K562 (cell line): ENCODE measurements at regions not wholly inside any gene's neighbourhood (a gene's known extent, or its start where the extent isn't known, plus 50 kb on each side); places are given as distances from the start of the nearest gene placed in this dataset.

Experiments used
- ATAC-seq: fragments of 200-7000 bp; cut with Tn5 transposase; 3 replicates; pipeline ENCODE4 v1.9.1; 2020; ENCODE audit warnings: moderate library complexity
- BruUV-seq: library from RNA; stranded (reverse); fragments of 400-500 nt; replicated peaks from 2 replicates; lab custom pipeline; 2021; lab: Mats Ljungman, UMichigan
- CTCF ChIA-PET: fragments of 300-600 bp; formaldehyde crosslinking; extraction: SDS; loops from one replicate; lab custom pipeline; 2021; ENCODE audit warnings: low intra/inter-chr PET ratio; lab: Yijun Ruan, JAX
- POLR2A ChIA-PET: fragments of 300-600, 350-650 bp; sonication (Branson Sonifier 250); formaldehyde crosslinking; extraction: SDS; loops from one replicate; lab custom pipeline; 2021; ENCODE audit warnings: antibody characterized with exemption, inconsistent platforms; lab: Yijun Ruan, JAX
- DNase-seq, 4 experiments: peaks; one replicate each; pipeline versions ENCODE4 v3.0.0 to v3.0.0-alpha.2; 2011 to 2018; ENCODE audit warnings: low spot score in 3 of 4, mixed read lengths in 3 of 4; ENCODE audit errors: extremely low read depth in 1 of 4
- FAIRE-seq: peaks from 2 replicates; lab custom pipeline; 2011; peaks lifted over from hg19 to GRCh38; lab: Jason Lieb, UNC
- H2AFZ ChIP-seq: 2 replicates; pipeline ENCODE4 v1.6.0; 2011; ENCODE audit warnings: low read depth, low read length, control low read depth, inconsistent platforms
- H3K27ac ChIP-seq: fragments of 200-600 bp; 3 replicates; pipeline ENCODE4 v1.8.0; 2011; ENCODE audit warnings: low read depth, mild to moderate bottlenecking, control low read depth, inconsistent platforms, low read length, moderate library complexity, mixed read lengths; ENCODE audit errors: extremely low read depth
- H3K27me3 ChIP-seq, 2 experiments: fragments of 300-600 bp in 1 of 2; 2 replicates in 1 of 2; 3 replicates in 1 of 2; pipeline versions ENCODE4 v1.6.0 to v1.8.0; 2011; ENCODE audit warnings: inconsistent platforms in 2 of 2, low read length in 2 of 2, mild to moderate bottlenecking in 1 of 2, mixed read lengths in 1 of 2, moderate library complexity in 1 of 2; ENCODE audit not compliant: control insufficient read depth in 2 of 2, insufficient read depth in 2 of 2
- H3K36me3 ChIP-seq: fragments of 300-600 bp; 3 replicates; pipeline ENCODE4 v1.8.0; 2011; ENCODE audit warnings: mild to moderate bottlenecking, low read length, inconsistent platforms; ENCODE audit not compliant: control insufficient read depth, insufficient read depth
- H3K4me1 ChIP-seq, 2 experiments: fragments of 200-600 bp in 1 of 2; replicated peaks in 1 of 2; 2 replicates in 1 of 2; 3 replicates in 1 of 2; pipeline versions ENCODE4 v1.5.1 to v1.8.0; 2011; ENCODE audit warnings: inconsistent platforms in 2 of 2, low read length in 2 of 2, mild to moderate bottlenecking in 1 of 2, mixed read lengths in 1 of 2, moderate library complexity in 1 of 2; ENCODE audit not compliant: control insufficient read depth in 2 of 2, insufficient read depth in 2 of 2
- H3K4me2 ChIP-seq: 2 replicates; pipeline ENCODE4 v1.6.1; 2011; ENCODE audit warnings: low read length, control low read depth, inconsistent platforms, mixed read lengths; ENCODE audit not compliant: insufficient read depth
- H3K4me3 ChIP-seq: fragments of 200-600 bp; sonication (generic), shearing (Covaris generic); 2 replicates; pipeline ENCODE4 v1.5.1; 2016; ENCODE audit warnings: control low read depth, inconsistent platforms
- H3K79me2 ChIP-seq: fragments of 200-600 bp; 3 replicates; pipeline ENCODE4 v1.8.0; 2011; ENCODE audit warnings: low read length, inconsistent platforms; ENCODE audit not compliant: control insufficient read depth, insufficient read depth
- H3K9ac ChIP-seq, 2 experiments: 2 replicates each; pipeline versions ENCODE4 v1.6.0 to v1.6.1; 2011; ENCODE audit warnings: low read depth in 2 of 2, low read length in 2 of 2, control low read depth in 1 of 2, inconsistent platforms in 1 of 2, mild to moderate bottlenecking in 1 of 2, mixed read lengths in 1 of 2; ENCODE audit not compliant: insufficient read depth in 1 of 2
- H3K9me1 ChIP-seq: one replicate; pipeline ENCODE4 v1.6.0; 2011; ENCODE audit warnings: inconsistent platforms, mild to moderate bottlenecking, low read length, moderate library complexity; ENCODE audit not compliant: control insufficient read depth, insufficient read depth
- H3K9me3 ChIP-seq: replicated peaks from 2 replicates; pipeline ENCODE4 v1.5.1; 2011; ENCODE audit warnings: low read depth, low read length, inconsistent platforms; ENCODE audit not compliant: control insufficient read depth, insufficient read depth
- H4K20me1 ChIP-seq: replicated peaks from 2 replicates; pipeline ENCODE4 v1.6.1; 2011; ENCODE audit warnings: low read length, inconsistent platforms, mixed read lengths; ENCODE audit not compliant: control insufficient read depth, insufficient read depth
- CEBPG ChIP-seq, 3 experiments: fragments of 200-800 bp in 1 of 3; sonication (Bioruptor generic) in 1 of 3; sonication (generic) in 1 of 3; formaldehyde crosslinking in 1 of 3; IDR thresholded peaks in 2 of 3; conservative IDR thresholded peaks in 1 of 3; 2 replicates each; pipeline versions ENCODE4 v1.6.1 to v1.8.0; 2016 to 2022; ENCODE audit warnings: missing compliant biosample characterization in 2 of 3, missing genetic modification characterization in 2 of 3, mild to moderate bottlenecking in 1 of 3, missing genetic modification reagents in 1 of 3
- CTCF ChIP-seq, 3 experiments: IDR thresholded peaks in 2 of 3; conservative IDR thresholded peaks in 1 of 3; 2 replicates each; pipeline ENCODE4 v1.5.1; 2011 to 2012; ENCODE audit warnings: low read length in 3 of 3, mild to moderate bottlenecking in 3 of 3, control low read depth in 2 of 3, improper control_type of control experiment in 1 of 3, inconsistent platforms in 1 of 3, low read depth in 1 of 3, mixed read lengths in 1 of 3, moderate library complexity in 1 of 3; ENCODE audit not compliant: insufficient read depth in 2 of 3
- ESRRB ChIP-seq: fragments of 250-450 bp; sonication (Bioruptor Pico); IDR thresholded peaks from 2 replicates; pipeline ENCODE4 v1.5.0; 2020; ENCODE audit warnings: mild to moderate bottlenecking, moderate library complexity, borderline replicate concordance
- GTF2F1 ChIP-seq: IDR thresholded peaks from 2 replicates; pipeline ENCODE4 v1.6.1; 2011; ENCODE audit warnings: low read depth, low read length, improper control_type of control experiment
- HDGF ChIP-seq: fragments of 450-650 bp; IDR thresholded peaks from 2 replicates; pipeline ENCODE4 v1.6.1; 2016
- HES1 ChIP-seq: fragments of 450-650 bp; IDR thresholded peaks from 2 replicates; pipeline ENCODE4 v1.6.1; 2016; ENCODE audit warnings: low read depth, mild to moderate bottlenecking, moderate library complexity
- HNRNPK ChIP-seq: fragments of 200-400 bp; formaldehyde crosslinking; IDR thresholded peaks from one replicate; pipeline ENCODE4 v1.6.1; 2018; ENCODE audit warnings: mild to moderate bottlenecking, low read depth, low read length; ENCODE audit not compliant: poor library complexity, severe bottlenecking
- KLF6 ChIP-seq: fragments of 250-450 bp; sonication (Bioruptor Pico); IDR thresholded peaks from 2 replicates; pipeline ENCODE4 v1.4.0; 2020; ENCODE audit warnings: mild to moderate bottlenecking, moderate library complexity, borderline replicate concordance
- MTA2 ChIP-seq: fragments of 450-650 bp; IDR thresholded peaks from 2 replicates; pipeline ENCODE4 v1.6.1; 2016; ENCODE audit warnings: low read depth
- MTA3 ChIP-seq: fragments of 450-650 bp; formaldehyde crosslinking; IDR thresholded peaks from 2 replicates; pipeline ENCODE4 v1.6.1; 2017; ENCODE audit warnings: mild to moderate bottlenecking, borderline replicate concordance
- RUNX1 ChIP-seq: sonication (generic); IDR thresholded peaks from 2 replicates; pipeline ENCODE4 v1.6.1; 2016; ENCODE audit warnings: antibody characterized with exemption, low read depth
- ZBTB33 ChIP-seq: sonication (generic); formaldehyde crosslinking; IDR thresholded peaks from 2 replicates; pipeline ENCODE4 v1.8.1; 2023; ENCODE audit warnings: mild to moderate bottlenecking, missing genetic modification reagents
- ZNF133 ChIP-seq: fragments of 250-450 bp; sonication (Bioruptor Pico); IDR thresholded peaks from 2 replicates; pipeline ENCODE4 v1.4.0; 2020; ENCODE audit warnings: mild to moderate bottlenecking
- ZNF311 ChIP-seq: fragments of 250-450 bp; sonication (Bioruptor Pico); IDR thresholded peaks from 2 replicates; pipeline ENCODE4 v1.4.0; 2020; ENCODE audit warnings: mild to moderate bottlenecking, moderate library complexity
- ZNF639 ChIP-seq, 2 experiments: fragments of 200-800 bp in 1 of 2; sonication (Bioruptor generic) in 1 of 2; sonication (generic) in 1 of 2; formaldehyde crosslinking in 1 of 2; IDR thresholded peaks in 1 of 2; conservative IDR thresholded peaks in 1 of 2; 2 replicates each; pipeline versions ENCODE4 v1.5.0 to v1.6.1; 2016 to 2020; ENCODE audit warnings: missing compliant biosample characterization in 1 of 2, missing genetic modification characterization in 1 of 2, missing genetic modification reagents in 1 of 2
- WGBS: fragments of 100-300 bp; shearing (Covaris generic); methylation state at CpG from one replicate; pipeline ENCODE4 v1.1.6; 2016; ENCODE audit warnings: low coverage, mixed read lengths; ENCODE audit not compliant: insufficient coverage; ENCODE audit errors: missing lambda C conversion rate; 5-methylcytosine and 5-hydroxymethylcytosine counted together
- in situ Hi-C: fragments of 300-500 bp; cut with MboI; formaldehyde crosslinking; loops from 4 replicates; pipeline ENCODE4 v1.15.0; 2018; ENCODE audit warnings: inconsistent platforms, mixed read lengths
- intact Hi-C: fragments of 100-400 bp; cut with micrococcal nuclease; formaldehyde crosslinking; loops from 2 replicates; pipeline ENCODE4 v1.14.2; 2022

GRCh38 chr1:73517603-73518191 lies 680.3 kb downstream of the LRRIQ3 start (continued):
- TF ChIP-seq ZNF639 (CRISPR knock-in tag; conservative IDR thresholded peaks at IDR 0.05 in 1 of 2, IDR thresholded peaks at IDR 0.05 in 1 of 2) (no peak), KLF6 (CRISPR knock-in tag) (no peak), ZBTB33 (CRISPR knock-in tag) (no peak)
- TF ChIP-seq, all 486 proteins: peak for 0

- H4K20me1 ChIP-seq: no peaks in the 10 kb centered on the region
- no peak overlapping the region for H3K9ac ChIP-seq
- no peak overlapping the region for H3K4me3 ChIP-seq
- H3K4me1 ChIP-seq: no peaks in the 10 kb centered on the region
- no peak overlapping the region for H2AFZ ChIP-seq
- ATAC-seq (no peak), FAIRE-seq (no peak), DNase-seq (no peak)
- BruUV-seq: no TSS peak
- POLR2A ChIA-PET: no interaction called here
- H3K27ac ChIP-seq: no peak overlapping the region
- H3K9me1 ChIP-seq: no peaks in the 10 kb centered on the region
- intact Hi-C loops: no loop called here
- H3K4me2 ChIP-seq: no peak overlapping the region
- H3K79me2 ChIP-seq: no peaks in the 10 kb centered on the region
- 0% methylated on average over 1 of the region's 1 CpG for WGBS
- H3K36me3 ChIP-seq: no peaks in the 10 kb centered on the region
- in situ Hi-C loops: no loop called here
- CTCF ChIA-PET: no interaction called here
- 0 out of 2 replicates have a peak, but pooled peaks cover 3% of the 10 kb centered on the region for H3K9me3 ChIP-seq
- no peaks in the 10 kb centered on the region for H3K27me3 ChIP-seq
- no peak for TF ChIP-seq GTF2F1
- TF ChIP-seq HDGF: no peak
- no peak for TF ChIP-seq HNRNPK
- TF ChIP-seq CEBPG (CRISPR knock-in tag; IDR thresholded peaks at IDR 0.05): no peak
- no peak for TF ChIP-seq CEBPG (tag; conservative IDR thresholded peaks at IDR 0.05 in 1 of 2, IDR thresholded peaks at IDR 0.05 in 1 of 2)
- no peak for TF ChIP-seq ESRRB
- TF ChIP-seq HES1: no peak
- no peak for TF ChIP-seq ZNF311 (CRISPR knock-in tag)
- no peak for TF ChIP-seq MTA3
- TF ChIP-seq MTA2: no peak
- no peak for TF ChIP-seq ZNF133 (CRISPR knock-in tag)
- TF ChIP-seq RUNX1: no peak
- no peak for TF ChIP-seq CTCF (IDR thresholded peaks at IDR 0.05 in 2 of 3, conservative IDR thresholded peaks at IDR 0.05 in 1 of 3; ENCODE audit: insufficient read depth in 2 of 3, low read depth in 1 of 3, low read length in 3 of 3)
Observed at GRCh38 chr1:73516451-73516850, 681.5 kb downstream of the LRRIQ3 start.
